HG03066 (cell line): ENCODE measurements at regions not wholly inside any gene's neighbourhood (a gene's known extent, or its start where the extent isn't known, plus 50 kb on each side); places are given as distances from the start of the nearest gene placed in this dataset.

Experiments
- ATAC-seq: cut with Tn5 transposase; IDR thresholded peaks from one replicate; pipeline ENCODE4 v1.9.1; 2021; ENCODE audit warnings: low read depth; ENCODE audit not compliant: unreplicated experiment

- ATAC-seq = no peak
Observed at GRCh38 chr18:59086522-59086921, 53.2 kb upstream of the SEC11C start.

DNA sequence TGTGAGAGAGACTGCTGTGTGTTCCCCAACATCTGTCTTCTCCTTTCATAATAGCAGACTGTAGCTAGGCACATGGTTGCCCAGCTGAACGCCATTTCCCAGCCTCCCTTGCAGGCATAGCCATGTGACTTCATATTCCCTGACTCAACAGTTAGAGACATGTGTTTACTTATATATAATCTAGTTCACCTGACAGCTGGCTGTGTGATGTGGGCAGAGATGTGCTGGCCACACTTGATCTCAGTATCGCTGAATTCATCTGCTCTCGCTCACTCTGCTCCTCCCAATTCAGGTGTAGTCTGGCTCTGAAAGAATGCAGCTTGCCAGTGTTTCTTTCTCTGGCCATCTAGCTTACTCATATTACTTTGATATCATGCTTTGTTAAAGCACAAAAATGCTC is 52.3 kb upstream of the SEC11C start:
- no peak for ATAC-seq
